HG03565 (cell line): ENCODE measurements at regions not wholly inside any gene's neighbourhood (a gene's known extent, or its start where the extent isn't known, plus 50 kb on each side); places are given as distances from the start of the nearest gene placed in this dataset.

Experiments
- ATAC-seq: cut with Tn5 transposase; IDR thresholded peaks from one replicate; pipeline ENCODE4 v1.9.1; 2021; ENCODE audit warnings: mild to moderate bottlenecking, moderate library complexity; ENCODE audit not compliant: unreplicated experiment

DNA sequence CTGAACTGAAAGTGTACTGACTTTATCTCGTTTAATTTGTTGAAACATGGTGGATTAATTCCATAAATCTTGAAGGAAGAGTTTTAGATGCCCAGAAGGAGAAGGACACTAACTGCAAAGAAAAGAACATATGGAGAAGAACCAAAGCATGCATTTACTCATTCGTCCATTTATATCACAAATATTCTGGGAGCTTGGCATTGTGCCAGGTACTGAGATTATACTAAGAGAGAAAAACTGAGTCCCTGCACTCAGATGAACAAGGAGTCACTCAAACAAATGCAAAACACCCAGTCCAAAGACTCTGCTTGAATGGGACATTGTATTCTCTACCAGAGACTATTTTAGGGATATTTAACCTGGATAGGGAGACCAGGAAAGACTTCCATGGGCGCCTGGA is 588.0 kb upstream of the MGMT start:
- no peak for ATAC-seq

DNA sequence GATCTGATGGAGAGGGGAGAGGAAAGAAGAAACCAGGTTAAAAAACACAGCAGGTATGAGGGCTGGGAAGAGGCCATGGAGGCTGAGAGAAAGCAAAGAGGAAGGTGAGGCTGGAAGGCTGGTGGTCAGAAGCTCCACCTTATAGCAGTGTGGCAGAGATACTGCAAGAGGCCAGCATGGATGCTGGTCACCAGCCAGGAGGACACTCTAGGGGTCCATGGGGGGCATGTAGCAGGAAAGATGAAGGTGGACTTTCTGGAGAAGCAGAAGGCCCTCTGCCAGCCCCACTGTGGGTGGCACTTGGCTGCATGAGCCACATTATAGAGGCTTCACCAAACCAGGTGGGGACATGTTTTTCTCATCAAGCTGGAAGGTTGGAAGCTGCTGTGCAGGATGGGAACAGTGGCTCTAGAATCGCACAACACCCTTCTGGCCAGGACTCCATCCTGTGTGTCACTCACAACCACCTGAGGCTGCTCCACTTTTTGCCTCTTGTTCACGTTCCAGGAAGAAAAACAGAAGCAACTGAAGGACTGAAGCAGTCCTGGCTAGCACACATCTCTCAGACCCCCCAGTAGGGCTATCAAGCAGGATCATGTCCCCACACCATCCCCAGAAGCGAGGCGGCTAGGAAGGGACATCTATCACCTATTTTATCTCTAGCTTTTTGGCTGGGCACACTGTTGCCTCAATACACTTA is 587.5 kb upstream of the MGMT start:
- no peak for ATAC-seq

DNA sequence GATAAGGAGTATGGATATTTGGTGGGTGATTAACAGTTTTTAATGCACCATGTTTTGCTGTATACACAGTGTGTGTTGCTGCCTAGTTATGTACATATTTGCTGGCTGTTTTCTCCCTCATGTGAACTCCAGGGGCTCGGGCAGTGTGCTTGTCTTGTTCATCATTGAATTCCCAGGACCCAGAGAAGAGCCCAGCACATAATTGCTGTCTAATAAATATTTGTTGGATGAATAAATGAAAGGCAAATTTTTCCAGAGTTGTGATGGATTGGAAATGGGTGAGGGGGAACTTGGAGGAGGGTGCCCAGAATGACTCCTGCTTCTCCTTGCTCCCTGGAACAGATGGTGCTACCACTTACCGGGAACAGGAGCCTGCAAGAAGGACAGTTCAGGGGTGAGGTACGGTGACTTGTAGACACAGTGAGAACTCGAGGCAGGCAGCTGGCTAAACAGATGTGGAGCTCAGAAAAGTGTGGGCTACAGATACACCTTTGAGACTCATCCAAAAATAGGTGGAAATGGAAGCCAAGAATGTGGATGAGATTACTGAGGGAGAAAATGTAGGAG is 586.8 kb upstream of the MGMT start:
- no peak for ATAC-seq

DNA sequence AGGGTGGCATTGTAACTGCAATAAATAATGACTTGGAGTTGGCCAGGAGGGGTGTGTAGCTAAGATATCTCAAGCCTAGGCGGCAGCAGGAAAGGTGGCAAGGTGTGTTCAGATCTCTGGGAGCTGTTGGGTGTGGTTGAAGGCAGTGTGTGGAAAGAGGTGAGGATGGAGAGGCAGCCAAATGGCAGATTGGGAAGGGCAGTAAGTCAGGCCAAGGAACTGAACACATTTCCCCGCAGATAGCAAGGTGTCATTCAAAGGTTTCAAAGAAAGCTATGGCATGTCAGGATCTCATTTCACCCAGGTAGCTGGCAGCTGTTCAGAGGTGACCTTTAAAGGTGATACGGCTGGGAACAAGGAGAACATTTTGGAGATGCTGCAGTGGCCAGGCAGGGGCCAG is 586.0 kb upstream of the MGMT start:
- ATAC-seq: no peak

DNA sequence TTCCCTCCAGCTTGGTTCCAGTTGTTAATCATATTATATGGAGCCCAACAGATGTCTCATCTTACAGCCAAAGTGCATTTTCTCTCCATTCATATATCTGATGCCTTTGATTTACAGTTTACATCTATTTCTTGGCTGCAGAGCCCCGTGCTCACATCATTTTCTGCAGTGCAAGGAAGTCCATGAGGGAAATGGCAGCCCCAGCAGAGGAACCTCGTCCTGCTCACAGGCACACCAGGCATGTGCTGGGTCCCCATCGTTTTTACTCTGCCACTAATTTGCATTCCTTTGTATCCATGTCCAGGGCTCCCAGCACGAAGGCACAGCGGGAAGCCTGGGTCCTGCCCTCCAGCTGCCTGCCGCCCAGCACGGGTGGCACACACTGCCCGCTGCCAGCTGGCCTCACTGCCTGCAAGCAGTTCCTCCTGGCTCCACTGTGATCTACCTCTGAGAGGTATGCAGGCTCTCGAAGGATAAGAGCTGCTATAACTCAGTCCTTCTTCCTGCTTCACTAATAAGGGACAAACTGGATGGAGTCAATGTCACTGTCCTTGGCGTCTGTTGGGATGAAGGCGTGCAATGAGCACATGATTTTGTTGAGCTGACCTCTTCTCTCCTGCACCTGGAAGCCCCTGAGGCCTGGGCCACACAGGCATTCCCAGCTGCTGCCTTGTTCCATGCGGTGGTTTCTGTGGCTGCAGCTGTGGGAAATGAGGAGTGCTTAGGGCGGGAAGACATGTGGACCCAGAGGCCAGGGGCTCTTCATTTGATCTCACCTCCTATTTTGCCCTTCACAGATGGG is 583.6 kb upstream of the MGMT start:
- no peak for ATAC-seq

DNA sequence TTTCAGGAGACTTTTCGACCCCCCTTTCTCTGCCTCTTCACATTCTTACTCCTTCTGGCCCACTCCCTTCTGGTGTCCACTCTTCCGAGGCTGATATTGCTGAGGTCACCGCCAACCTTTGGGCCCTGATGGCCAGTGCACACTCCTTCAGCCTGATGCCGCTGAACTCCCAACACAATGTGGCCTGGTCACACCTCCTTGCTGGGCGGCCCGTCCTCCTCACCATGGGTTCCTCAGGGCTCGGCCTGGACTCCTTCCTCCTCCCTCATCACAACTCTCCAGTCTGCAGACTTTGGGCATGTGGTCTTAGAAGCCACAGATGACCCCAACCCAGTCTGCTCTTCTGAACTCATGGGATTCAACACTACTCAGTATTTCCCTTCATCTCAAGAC is 583.0 kb upstream of the MGMT start:
- ATAC-seq: no peak

DNA sequence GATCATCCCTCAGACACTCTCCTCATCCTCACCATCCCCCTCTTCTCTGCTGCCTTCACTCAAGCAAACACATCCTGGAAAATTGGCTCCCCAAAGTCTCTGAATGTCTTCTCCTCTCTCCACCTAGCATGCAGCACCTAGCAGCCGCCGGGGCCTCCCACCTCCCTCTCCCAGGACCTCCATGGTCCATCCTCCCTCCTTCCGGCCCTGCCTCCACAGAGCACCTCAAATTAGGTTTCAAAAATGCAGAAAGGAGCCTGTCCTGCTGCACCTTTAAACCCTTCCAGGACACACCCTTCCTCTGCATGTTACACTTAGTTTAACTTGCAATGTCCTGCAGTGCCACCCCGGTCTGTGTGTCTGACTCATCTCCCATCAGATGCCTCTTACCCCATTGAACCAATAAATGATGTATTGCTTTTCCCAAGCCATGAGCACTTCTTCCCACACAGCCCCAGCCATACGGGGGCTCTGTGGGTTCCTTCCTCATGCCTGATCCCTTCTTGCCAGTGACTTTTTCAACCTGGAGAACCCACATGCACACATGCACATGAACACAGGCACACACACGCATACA is 582.5 kb upstream of the MGMT start:
- no peak for ATAC-seq

DNA sequence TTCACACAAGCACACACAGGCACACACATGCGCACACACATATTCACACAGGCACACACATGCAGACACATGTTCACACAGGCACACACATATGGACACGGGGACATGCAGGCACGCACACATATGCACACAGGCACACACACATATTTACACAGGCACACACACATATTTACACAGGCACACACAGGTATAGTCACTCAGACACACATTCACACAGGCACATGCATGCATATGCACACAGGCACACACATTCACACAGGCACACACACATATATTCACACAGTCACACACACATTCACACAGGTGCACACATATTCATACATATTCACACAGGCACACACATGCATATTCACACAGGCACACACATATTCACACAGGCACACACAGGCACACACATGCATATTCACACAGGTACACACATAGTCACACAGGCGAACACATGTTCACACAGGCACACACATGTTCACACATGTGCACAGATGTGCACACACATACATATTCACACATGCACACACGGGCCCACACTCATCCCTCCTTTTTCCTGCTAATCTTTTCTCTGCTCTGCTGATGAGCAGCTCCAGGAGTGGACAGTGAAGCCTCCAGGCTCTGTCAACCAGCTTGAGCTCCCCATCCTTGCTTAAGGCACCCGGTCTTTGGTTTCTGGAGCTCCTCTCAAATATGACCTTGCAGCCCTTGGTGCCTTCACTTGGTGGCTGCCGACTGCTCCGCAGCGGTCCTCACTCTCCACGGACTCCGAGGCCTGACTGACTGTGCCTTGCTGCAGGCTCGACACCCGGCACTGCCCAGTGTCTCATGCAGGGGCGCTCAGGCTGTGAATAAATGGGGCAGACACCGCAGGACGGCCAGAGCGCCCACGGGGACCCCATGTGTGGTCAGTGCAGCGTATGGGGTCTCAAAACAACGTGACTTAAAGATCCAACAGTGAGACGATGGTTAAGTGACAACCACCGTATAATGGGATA is 581.2 kb upstream of the MGMT start:
- no peak for ATAC-seq

DNA sequence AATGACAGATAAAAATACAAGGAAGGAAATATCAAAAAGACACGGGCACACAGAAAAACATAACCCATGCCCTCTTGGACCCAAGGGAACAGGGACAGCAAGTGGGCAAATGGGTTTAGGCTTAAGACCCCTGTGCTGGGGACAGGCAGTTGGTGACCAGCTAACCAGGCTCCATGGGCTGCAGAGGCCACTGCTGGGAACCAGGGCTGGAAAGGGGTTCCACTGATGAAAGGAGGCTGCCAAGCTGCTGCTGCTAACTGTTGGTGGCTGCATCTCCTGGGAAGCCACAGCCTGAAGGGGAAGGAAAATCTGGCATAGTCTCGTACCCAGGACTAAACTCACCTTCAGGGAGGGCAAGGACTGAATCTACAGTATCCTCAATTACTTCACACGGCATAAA is 579.2 kb upstream of the MGMT start:
- ATAC-seq: no peak

DNA sequence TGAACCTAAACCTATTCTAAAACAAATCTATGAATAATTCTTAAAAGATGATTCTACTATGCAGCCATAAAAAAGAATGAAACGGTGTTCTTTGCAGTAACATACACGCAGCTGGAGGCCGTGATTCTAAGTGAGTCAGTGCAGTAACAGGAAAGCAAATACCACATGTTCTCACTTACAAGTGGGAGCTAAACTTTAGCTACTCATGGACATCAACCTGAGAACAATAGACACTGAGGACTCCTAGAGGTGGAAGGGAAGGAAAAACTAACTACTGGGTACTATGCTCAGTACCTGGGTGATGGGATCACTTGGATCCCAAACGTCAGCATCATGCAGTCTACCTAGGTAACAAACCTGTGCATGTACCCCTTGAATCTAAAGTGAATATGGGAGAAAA is 575.0 kb upstream of the MGMT start:
- ATAC-seq: no peak

DNA sequence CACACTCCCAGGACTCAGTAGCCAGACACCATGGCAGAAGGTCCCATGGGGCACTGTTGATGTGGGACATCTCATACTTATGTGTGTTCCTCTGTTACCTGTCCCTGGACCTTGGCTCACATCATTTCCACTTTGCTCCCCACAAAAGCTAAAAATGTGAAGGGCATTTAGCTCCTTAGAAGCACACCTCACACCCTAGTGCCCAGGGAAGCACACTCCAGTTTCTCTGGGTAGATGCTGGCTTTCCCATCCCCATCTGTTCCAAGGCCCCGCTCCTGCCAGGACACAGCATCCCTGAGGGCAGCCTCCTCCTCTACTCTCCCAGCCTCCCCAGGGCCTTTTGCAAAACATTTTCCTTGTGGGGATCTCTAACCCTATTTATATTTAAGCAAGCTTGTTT is 572.4 kb upstream of the MGMT start:
- no peak for ATAC-seq

DNA sequence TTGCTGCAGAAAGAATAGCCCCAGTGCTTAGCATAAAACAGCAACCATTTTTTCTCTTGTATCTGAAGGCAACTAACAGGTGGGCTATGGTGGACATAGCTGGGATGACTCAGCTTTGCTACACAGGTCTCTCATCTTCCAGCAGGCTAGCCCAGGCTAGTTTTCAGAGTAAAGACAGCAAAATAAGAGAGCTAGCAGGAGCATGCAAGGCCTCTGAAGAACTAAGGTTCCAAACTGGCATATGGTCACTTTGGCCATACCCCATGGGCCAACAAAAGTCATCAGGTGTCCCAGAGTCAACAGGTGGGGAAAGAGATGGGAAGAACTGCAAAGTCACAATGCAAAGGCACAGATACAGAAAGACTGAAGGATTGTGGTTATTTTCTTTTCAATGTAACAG is 571.6 kb upstream of the MGMT start:
- no peak for ATAC-seq

DNA sequence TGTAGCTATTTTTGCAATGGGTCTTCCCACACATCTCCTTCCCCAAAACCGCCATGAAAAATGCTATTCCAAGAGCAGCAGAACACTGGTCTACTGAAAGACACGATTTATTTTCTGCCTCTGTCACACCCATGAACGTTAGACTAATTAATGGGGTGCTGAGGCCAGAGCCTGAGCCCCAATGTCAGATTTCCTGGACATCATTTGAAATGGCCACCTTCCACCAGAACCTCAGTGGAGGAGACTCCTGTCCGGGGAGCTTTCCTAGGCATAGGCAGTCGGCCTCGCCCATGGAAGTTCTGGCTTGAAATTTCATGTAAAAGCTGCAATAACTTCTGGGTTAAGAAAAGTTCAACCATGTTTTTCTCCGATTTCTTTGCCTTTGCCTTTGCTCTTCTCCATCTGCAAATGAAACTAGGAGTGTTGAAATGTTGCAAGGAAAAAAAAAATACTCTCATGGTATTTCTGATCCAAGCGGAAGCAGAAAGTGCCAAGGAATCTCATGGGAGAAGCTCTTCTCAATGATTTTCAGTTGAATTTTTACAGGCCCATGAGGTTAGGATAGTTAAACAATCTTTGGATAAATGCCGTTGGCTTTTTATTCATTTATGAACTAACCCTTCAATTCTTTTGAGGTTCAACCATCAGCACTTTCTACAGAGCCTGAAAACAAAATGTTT is 570.8 kb upstream of the MGMT start:
- ATAC-seq: no peak

DNA sequence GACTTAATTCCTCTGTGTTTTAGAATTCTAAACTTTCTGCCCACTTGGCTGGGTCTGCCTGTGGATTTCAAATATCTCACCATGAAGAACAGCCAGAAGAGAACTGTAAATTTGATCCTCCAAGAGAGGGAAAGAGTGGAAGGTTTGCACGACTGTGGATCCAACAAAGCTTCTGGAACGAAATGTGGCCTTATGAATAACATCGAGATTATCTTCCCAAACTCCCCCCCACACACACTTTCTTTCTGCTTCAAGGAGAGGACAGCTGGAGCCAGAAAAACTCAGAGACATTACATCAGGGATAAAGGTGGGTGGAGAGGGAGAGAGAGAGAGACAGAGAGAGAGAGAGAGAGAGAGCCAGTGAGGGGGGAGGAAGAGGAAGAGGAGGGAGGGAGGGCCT is 570.1 kb upstream of the MGMT start:
- no peak for ATAC-seq

DNA sequence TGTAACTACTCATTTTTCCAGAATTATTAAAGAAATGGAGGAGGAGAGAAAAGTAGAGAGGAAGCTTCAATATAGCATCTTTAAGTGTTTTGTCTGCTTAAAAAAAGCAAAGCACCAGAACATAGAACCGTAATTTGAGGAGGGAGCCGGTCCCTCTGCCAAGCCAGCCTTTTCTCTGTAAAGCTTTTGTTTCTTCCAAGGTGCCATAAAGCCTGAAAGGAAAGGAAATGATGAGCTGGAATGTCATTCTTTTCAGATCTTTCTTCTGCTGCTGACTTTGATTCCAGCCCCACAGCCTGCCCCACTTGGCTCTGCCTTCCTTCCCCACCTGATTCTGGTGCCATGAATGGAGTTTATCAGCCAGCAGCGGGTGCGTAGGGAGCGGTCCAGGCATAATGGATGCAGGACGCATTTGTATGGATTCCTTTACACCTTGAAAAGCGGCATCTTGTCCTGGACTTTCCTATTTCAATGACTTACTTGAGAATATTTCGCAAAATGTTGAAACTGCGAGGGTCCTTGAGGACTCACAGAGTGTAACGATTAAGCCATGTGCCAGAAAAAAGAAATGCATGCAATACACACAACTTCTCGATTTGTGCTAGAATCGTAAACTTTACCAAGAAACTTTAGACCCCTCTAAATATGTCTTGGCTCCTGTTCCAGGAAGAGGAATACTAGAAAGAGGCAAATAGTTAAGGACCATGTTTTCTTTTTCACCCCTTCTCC is 569.5 kb upstream of the MGMT start:
- no peak for ATAC-seq

DNA sequence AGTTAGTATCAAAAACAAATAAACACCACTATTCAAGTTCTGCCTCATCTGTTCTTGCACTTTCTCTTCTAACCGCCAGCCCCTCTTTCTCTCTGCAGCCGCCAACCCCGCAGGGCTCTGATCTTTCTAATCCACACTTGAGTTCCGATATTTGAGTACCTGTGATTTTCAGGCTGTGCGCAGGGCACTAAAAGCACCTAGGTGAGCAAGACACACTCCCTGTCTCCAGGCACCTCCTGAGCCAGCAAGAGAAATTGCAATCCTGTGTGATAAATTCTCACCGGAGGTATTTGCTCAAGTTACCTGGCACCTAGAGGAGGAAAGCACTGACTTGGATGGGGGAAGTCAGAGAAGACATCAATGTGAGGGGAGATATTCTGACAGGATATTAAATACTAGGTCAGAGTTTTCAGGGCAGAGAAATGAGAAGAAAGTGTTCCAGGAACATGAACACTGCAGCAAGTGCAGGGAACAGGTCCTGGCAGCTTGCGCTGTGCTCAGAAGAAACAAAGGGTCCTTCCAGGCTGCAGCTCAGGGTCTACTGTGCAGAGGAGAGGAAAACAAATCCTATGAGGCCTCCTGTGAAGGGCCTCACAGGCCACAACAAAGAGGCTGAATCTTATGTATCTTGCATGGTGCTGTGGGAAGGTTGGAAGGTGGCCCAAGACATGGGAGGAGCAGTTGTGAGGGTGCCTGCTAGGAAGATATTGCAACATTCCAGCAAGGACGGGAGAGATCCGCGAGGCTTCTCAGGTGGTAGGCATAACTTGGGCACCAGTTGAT is 568.7 kb upstream of the MGMT start:
- no peak for ATAC-seq

DNA sequence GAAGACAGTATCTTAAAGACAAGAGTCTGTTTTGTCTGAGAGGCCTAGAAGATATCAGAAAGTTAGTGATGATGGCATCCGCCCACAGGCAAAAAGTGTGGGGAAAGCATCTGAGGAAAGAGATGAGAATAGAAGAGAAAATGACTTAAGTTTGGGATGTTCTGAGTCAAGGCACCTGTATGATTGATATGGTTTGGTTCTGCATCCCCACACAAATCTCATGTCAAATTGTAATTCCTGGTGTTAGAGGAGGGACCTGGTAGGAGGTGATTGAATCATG is 568.2 kb upstream of the MGMT start:
- ATAC-seq: no peak

DNA sequence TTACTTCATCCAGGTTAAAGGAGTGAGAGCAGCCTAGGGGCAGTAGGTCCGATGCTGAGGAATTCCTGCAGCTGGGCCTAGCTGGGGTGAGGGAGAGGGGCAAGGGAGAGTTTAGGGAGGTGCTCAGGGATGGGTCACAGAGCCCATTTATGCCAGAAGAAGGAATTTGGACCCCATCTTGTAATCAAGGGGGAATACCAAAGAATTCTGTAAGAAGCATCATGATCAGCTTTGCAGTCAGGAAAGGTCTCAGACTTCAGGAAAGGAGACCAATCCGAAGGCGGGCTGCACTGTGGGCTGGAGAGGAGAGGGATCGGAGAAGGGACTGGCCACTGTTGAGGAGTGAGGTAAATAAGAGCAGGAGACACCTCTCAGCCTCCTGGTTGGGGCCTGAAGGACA is 566.6 kb upstream of the MGMT start:
- no peak for ATAC-seq

DNA sequence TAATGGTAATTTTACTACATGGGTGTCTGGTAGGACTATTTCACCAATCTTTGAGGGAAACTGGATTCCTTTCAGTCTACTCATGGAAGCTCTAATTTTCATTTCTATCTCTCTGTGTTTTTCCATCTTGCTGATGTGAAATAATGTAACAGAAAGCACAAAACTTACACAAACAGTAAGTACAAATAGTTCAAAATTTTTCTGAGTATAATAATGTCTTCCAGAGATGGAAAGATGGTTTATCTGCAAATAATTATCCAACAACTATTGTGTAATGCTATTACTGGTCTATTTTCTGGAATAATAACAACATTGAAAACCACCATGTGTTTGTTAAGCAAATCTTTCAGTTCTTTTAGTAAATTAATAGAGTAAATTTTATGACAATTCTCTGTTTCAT is 565.8 kb upstream of the MGMT start:
- no peak for ATAC-seq
